ENCODE measurements at regions not wholly inside any gene's neighbourhood (a gene's known extent, or its start where the extent isn't known, plus 50 kb on each side); places are given as distances from the start of the nearest gene placed in this dataset.

- H3K79me2 ChIP-seq (ENCODE audit: insufficient read depth, low read length), result no peaks in the 10 kb centered on the region
- no peak overlapping the region for H3K4me3 ChIP-seq (ENCODE audit: insufficient read depth, low read length)
- no peak overlapping the region for H2AFZ ChIP-seq (ENCODE audit: low read length)
- H3K36me3 ChIP-seq (ENCODE audit: insufficient read depth, low read length), result no peaks in the 10 kb centered on the region
- peaks cover 6% of the 10 kb centered on the region for H3K27me3 ChIP-seq (ENCODE audit: insufficient read depth, low read length)
- no peak for DNase-seq (ENCODE audit: insufficient read length, low spot score, missing footprints)
- no peak overlapping the region for H3K27ac ChIP-seq (ENCODE audit: low read depth, low read length)
- no peaks in the 10 kb centered on the region for H4K20me1 ChIP-seq (ENCODE audit: insufficient read depth, low read length)
- H3K4me1 ChIP-seq (ENCODE audit: insufficient read depth, low read length), result no peaks in the 10 kb centered on the region
- H3K9me3 ChIP-seq (ENCODE audit: low read depth, low read length), result no peaks in the 10 kb centered on the region
- TF ChIP-seq CTCF (IDR thresholded peaks at IDR 0.05; ENCODE audit: extremely low read depth, low read depth, low read length), result no peak
- no peak overlapping the region for H3K4me2 ChIP-seq (ENCODE audit: insufficient read depth, low read length)
Observed at GRCh38 chr5:167827766-167828165, 463.7 kb upstream of the WWC1 start.

- DNase-seq (ENCODE audit: insufficient read length, low spot score, missing footprints), result no peak
- Histone ChIP-seq H3K4me3 (ENCODE audit: insufficient read depth, low read length) (no peak overlapping the region), H4K20me1 (ENCODE audit: insufficient read depth, low read length) (no peaks in the 10 kb centered on the region), H3K79me2 (ENCODE audit: insufficient read depth, low read length) (no peaks in the 10 kb centered on the region), H3K9me3 (ENCODE audit: low read depth, low read length) (no peaks in the 10 kb centered on the region), H3K4me1 (ENCODE audit: insufficient read depth, low read length) (no peaks in the 10 kb centered on the region), H3K4me2 (ENCODE audit: insufficient read depth, low read length) (no peak overlapping the region), H3K36me3 (ENCODE audit: insufficient read depth, low read length) (no peaks in the 10 kb centered on the region), H3K27me3 (ENCODE audit: insufficient read depth, low read length) (no peaks in the 10 kb centered on the region), H3K27ac (ENCODE audit: low read depth, low read length) (no peak overlapping the region), H2AFZ (ENCODE audit: low read length) (no peak overlapping the region)
- no peak for TF ChIP-seq CTCF (IDR thresholded peaks at IDR 0.05; ENCODE audit: extremely low read depth, low read depth, low read length)
Observed at GRCh38 chr5:167831754-167832504, 459.5 kb upstream of the WWC1 start.

DNA sequence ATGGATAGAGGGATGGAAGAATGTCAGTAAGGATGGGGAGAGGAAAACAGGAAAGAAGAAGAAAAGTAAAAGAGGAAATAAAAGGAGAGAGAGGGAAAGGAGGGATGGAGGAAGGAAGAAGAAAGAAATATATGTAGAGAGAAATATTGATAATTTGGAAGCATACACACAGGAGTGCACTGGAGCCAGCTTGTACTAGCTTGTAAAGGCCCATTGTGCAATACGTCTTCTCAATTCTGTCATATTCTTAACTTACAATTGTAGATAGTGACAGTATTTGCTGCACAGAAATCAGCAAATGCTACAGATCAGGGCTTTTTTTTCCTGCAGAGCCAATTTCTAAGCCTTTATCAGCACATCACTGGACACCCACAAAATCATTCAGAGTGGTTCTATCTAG, 458.8 kb upstream of the WWC1 start:
- Histone ChIP-seq H3K9me3 (ENCODE audit: low read depth, low read length) (no peaks in the 10 kb centered on the region), H4K20me1 (ENCODE audit: insufficient read depth, low read length) (no peaks in the 10 kb centered on the region), H3K36me3 (ENCODE audit: insufficient read depth, low read length) (no peaks in the 10 kb centered on the region), H3K79me2 (ENCODE audit: insufficient read depth, low read length) (no peaks in the 10 kb centered on the region), H3K4me1 (ENCODE audit: insufficient read depth, low read length) (no peaks in the 10 kb centered on the region), H2AFZ (ENCODE audit: low read length) (no peak overlapping the region), H3K4me3 (ENCODE audit: insufficient read depth, low read length) (no peak overlapping the region), H3K27ac (ENCODE audit: low read depth, low read length) (no peak overlapping the region), H3K27me3 (ENCODE audit: insufficient read depth, low read length) (no peaks in the 10 kb centered on the region), H3K4me2 (ENCODE audit: insufficient read depth, low read length) (no peak overlapping the region)
- DNase-seq (ENCODE audit: insufficient read length, low spot score, missing footprints), result no peak
- TF ChIP-seq CTCF (IDR thresholded peaks at IDR 0.05; ENCODE audit: extremely low read depth, low read depth, low read length), result no peak

- Histone ChIP-seq H3K79me2 (ENCODE audit: insufficient read depth, low read length) (no peaks in the 10 kb centered on the region), H3K4me3 (ENCODE audit: insufficient read depth, low read length) (no peak overlapping the region), H4K20me1 (ENCODE audit: insufficient read depth, low read length) (no peaks in the 10 kb centered on the region), H3K36me3 (ENCODE audit: insufficient read depth, low read length) (no peaks in the 10 kb centered on the region), H3K4me2 (ENCODE audit: insufficient read depth, low read length) (no peak overlapping the region), H3K4me1 (ENCODE audit: insufficient read depth, low read length) (no peaks in the 10 kb centered on the region), H2AFZ (ENCODE audit: low read length) (no peak overlapping the region), H3K27ac (ENCODE audit: low read depth, low read length) (no peak overlapping the region), H3K9me3 (ENCODE audit: low read depth, low read length) (no peaks in the 10 kb centered on the region), H3K27me3 (ENCODE audit: insufficient read depth, low read length) (no peaks in the 10 kb centered on the region)
- no peak for DNase-seq (ENCODE audit: insufficient read length, low spot score, missing footprints)
- no peak for TF ChIP-seq CTCF (IDR thresholded peaks at IDR 0.05; ENCODE audit: extremely low read depth, low read depth, low read length)
Observed at GRCh38 chr5:167833456-167833855, 458.0 kb upstream of the WWC1 start.
